AG09319 (cell line): ENCODE measurements at regions not wholly inside any gene's neighbourhood (a gene's known extent, or its start where the extent isn't known, plus 50 kb on each side); places are given as distances from the start of the nearest gene placed in this dataset.

ENCODE experiments used
- DNase-seq: peaks from one replicate; pipeline ENCODE4 v3.0.0-alpha.2; 2010; ENCODE audit warnings: low read depth; ENCODE audit errors: extremely low read depth
- CTCF ChIP-seq: IDR thresholded peaks from 2 replicates; pipeline ENCODE4 v1.5.1; 2011; ENCODE audit warnings: low read depth, mild to moderate bottlenecking, inconsistent platforms, low read length, moderate library complexity

GRCh38 chr19:32289566-32290210 is 55.7 kb upstream of the ZNF507 start:
- TF ChIP-seq CTCF = no peak
- no peak for DNase-seq

- DNase-seq = no peak
- no peak for TF ChIP-seq CTCF
Measured at GRCh38 chr19:32291876-32292275, 53.5 kb upstream of the ZNF507 start.

GRCh38 chr19:32294871-32295438 is 50.5 kb upstream of the ZNF507 start:
- no peak for TF ChIP-seq CTCF
- DNase-seq = no peak
